CD4-positive, CD25-positive, alpha-beta regulatory T cell (primary cell): ENCODE measurements at regions not wholly inside any gene's neighbourhood (a gene's known extent, or its start where the extent isn't known, plus 50 kb on each side); places are given as distances from the start of the nearest gene placed in this dataset.

Source experiments
- ATAC-seq, 2 donors: fragments of 150-1000 bp; cut with Tn5 transposase; one replicate each; pipeline ENCODE4 v1.10.0; 2021; ENCODE audit warnings: low read depth in 2 of 2, moderate number of reproducible peaks in 2 of 2, moderate library complexity in 1 of 2
- DNase-seq, 3 donors: peaks; one replicate each; pipeline versions ENCODE4 v3.0.0 to v3.0.0-alpha.2; 2012 to 2022; ENCODE audit warnings: mixed read lengths in 1 of 3
- H3K27ac ChIP-seq: one replicate; pipeline ENCODE4 v1.7.0; 2013; ENCODE audit warnings: mild to moderate bottlenecking, low read length; ENCODE audit not compliant: insufficient read depth, poor library complexity, severe bottlenecking
- H3K27me3 ChIP-seq: one replicate; pipeline ENCODE4 v1.7.0; 2013; ENCODE audit warnings: low read length; ENCODE audit not compliant: control insufficient read depth, insufficient read depth
- H3K36me3 ChIP-seq: one replicate; pipeline ENCODE4 v1.7.0; 2013; ENCODE audit warnings: mild to moderate bottlenecking, low read length, moderate library complexity; ENCODE audit not compliant: control insufficient read depth, insufficient read depth
- H3K4me1 ChIP-seq: 2 replicates; pipeline ENCODE4 v1.7.0; 2013; ENCODE audit warnings: mild to moderate bottlenecking, low read length; ENCODE audit not compliant: insufficient read depth, control insufficient read depth, poor library complexity, severe bottlenecking
- H3K4me3 ChIP-seq: one replicate; pipeline ENCODE4 v1.7.0; 2013; ENCODE audit warnings: low read depth, mild to moderate bottlenecking, low read length, moderate library complexity
- H3K9me3 ChIP-seq, 2 experiments: 1 replicate in 1 of 2; 2 replicates in 1 of 2; pipeline ENCODE4 v1.7.0; 2013; ENCODE audit warnings: low read length in 2 of 2, mild to moderate bottlenecking in 1 of 2, moderate library complexity in 1 of 2; ENCODE audit not compliant: control insufficient read depth in 2 of 2
- H3K27ac Mint-ChIP-seq, 3 donors: one replicate each; pipeline ENCODE4 v1.8.0; 2020 to 2022; ENCODE audit warnings: mild to moderate bottlenecking in 3 of 3, mixed read lengths in 3 of 3, moderate library complexity in 2 of 3
- H3K27me3 Mint-ChIP-seq: one replicate; pipeline ENCODE4 v1.8.0; 2022; ENCODE audit warnings: mild to moderate bottlenecking, mixed read lengths
- H3K36me3 Mint-ChIP-seq: one replicate; pipeline ENCODE4 v1.8.0; 2020; ENCODE audit warnings: mixed read lengths
- H3K4me1 Mint-ChIP-seq, 4 donors: one replicate each; pipeline ENCODE4 v1.8.0; 2020 to 2022; ENCODE audit warnings: mixed read lengths in 4 of 4, mild to moderate bottlenecking in 1 of 4
- H3K4me3 Mint-ChIP-seq, 4 donors: one replicate each; pipeline ENCODE4 v1.8.0; 2020 to 2022; ENCODE audit warnings: mild to moderate bottlenecking in 4 of 4, mixed read lengths in 4 of 4, moderate library complexity in 3 of 4
- H3K9me3 Mint-ChIP-seq, 7 donors: one replicate each; pipeline ENCODE4 v1.8.0; 2020 to 2022; ENCODE audit warnings: mixed read lengths in 7 of 7, mild to moderate bottlenecking in 3 of 7, moderate library complexity in 2 of 7

DNA sequence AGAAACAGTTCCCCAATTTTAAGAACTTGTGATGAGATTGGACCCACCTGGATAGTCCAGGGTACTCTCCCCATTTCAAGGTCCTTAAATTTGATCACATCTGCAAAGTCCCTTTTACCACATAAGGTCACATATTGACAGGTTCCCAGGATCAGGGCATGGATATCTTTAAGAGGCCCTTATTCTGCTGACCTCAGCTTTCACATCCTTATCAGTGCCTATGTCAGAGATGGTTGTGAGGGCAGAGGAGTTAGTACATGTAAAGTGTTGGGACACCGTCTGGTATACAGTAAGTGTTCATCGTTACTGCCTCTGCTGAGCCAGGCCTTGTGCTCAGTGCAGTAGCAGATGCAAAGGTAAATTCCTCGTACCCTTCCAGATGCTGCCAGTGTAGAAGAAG lies 375.4 kb upstream of the ASIC2 start:
- H3K36me3 Mint-ChIP-seq = no peaks in the 10 kb centered on the region
- Histone ChIP-seq H3K27ac (no peak overlapping the region), H3K4me1 (peaks cover 13% of the 10 kb centered on the region), H3K4me3 (no peak overlapping the region), H3K27me3 (no peaks in the 10 kb centered on the region), H3K36me3 (no peaks in the 10 kb centered on the region), H3K9me3 (no peaks in the 10 kb centered on the region)
- no peak overlapping the region for H3K4me3 Mint-ChIP-seq
- ATAC-seq (no peak), DNase-seq (no peak)
- H3K27me3 Mint-ChIP-seq = no peaks in the 10 kb centered on the region
- peaks cover 0 to 10% (median 7%) of the 10 kb centered on the region in 4 donors for H3K4me1 Mint-ChIP-seq
- H3K27ac Mint-ChIP-seq = no peak overlapping the region
- H3K9me3 Mint-ChIP-seq = peaks cover 0 to 2% (median 0%) of the 10 kb centered on the region in 7 donors

- Mint-ChIP-seq H3K36me3 (no peaks in the 10 kb centered on the region), H3K27me3 (no peaks in the 10 kb centered on the region), H3K4me3 (no peak overlapping the region), H3K27ac (peak overlapping the region in 1 of 3 donors; percentile 28), H3K4me1 (peaks cover 0 to 10% (median 8%) of the 10 kb centered on the region in 4 donors), H3K9me3 (peaks cover 0 to 2% (median 0%) of the 10 kb centered on the region in 7 donors)
- Histone ChIP-seq H3K27ac (no peak overlapping the region), H3K36me3 (no peaks in the 10 kb centered on the region), H3K4me1 (peaks cover 13% of the 10 kb centered on the region), H3K27me3 (no peaks in the 10 kb centered on the region), H3K4me3 (no peak overlapping the region), H3K9me3 (no peaks in the 10 kb centered on the region)
- DNase-seq (no peak), ATAC-seq (no peak)
Measured at GRCh38 chr17:33671491-33671890, 378.4 kb upstream of the ASIC2 start.

- ATAC-seq (no peak), DNase-seq (peak; percentile 5 to 53 (median 9))
- H3K36me3 Mint-ChIP-seq = no peaks in the 10 kb centered on the region
- peaks cover 0 to 3% (median 0%) of the 10 kb centered on the region in 7 donors for H3K9me3 Mint-ChIP-seq
- H3K4me1 ChIP-seq = no peaks in the 10 kb centered on the region
- no peaks in the 10 kb centered on the region for H3K27me3 Mint-ChIP-seq
- peaks cover 3% of the 10 kb centered on the region for H3K27me3 ChIP-seq
- no peaks in the 10 kb centered on the region for H3K9me3 ChIP-seq
- H3K27ac ChIP-seq = no peak overlapping the region
- H3K27ac Mint-ChIP-seq = no peak overlapping the region
- H3K36me3 ChIP-seq = no peaks in the 10 kb centered on the region
- no peak overlapping the region for H3K4me3 ChIP-seq
- peaks cover 0 to 6% (median 0%) of the 10 kb centered on the region in 4 donors for H3K4me1 Mint-ChIP-seq
- no peak overlapping the region for H3K4me3 Mint-ChIP-seq
Measured at GRCh38 chr17:33674685-33675084, 381.6 kb upstream of the ASIC2 start.

DNA sequence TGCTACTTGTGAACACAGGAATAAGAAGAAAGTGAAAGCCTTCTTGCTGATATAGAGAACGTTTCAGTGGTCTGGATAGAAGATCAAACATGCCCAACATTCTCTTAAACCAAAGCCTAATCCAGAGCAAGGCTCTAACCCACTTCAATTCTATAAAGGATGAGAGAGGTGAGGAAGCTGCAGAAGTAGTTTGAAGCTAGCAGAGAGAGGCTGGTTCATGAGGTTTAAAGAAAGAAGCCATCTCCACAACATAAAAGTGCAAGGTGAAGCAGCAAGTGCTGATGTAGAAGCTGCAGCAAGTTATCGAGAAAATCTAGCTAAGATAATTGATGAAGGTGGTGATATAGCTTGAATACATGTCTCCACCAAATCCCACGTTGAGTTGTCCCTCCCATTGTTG lies 383.3 kb upstream of the ASIC2 start:
- Mint-ChIP-seq H3K9me3 (peaks cover 0 to 2% (median 0%) of the 10 kb centered on the region in 7 donors), H3K4me3 (no peak overlapping the region), H3K27ac (no peak overlapping the region), H3K4me1 (peaks cover 0 to 6% (median 0%) of the 10 kb centered on the region in 4 donors), H3K27me3 (no peaks in the 10 kb centered on the region), H3K36me3 (no peaks in the 10 kb centered on the region)
- H3K4me1 ChIP-seq = no peaks in the 10 kb centered on the region
- no peak overlapping the region for H3K4me3 ChIP-seq
- H3K27ac ChIP-seq = no peak overlapping the region
- H3K36me3 ChIP-seq = no peaks in the 10 kb centered on the region
- no peak for ATAC-seq
- no peak for DNase-seq
- peaks cover 3% of the 10 kb centered on the region for H3K27me3 ChIP-seq
- H3K9me3 ChIP-seq = no peaks in the 10 kb centered on the region

GRCh38 chr17:33679595-33679994 lies 386.5 kb upstream of the ASIC2 start:
- H3K4me3 ChIP-seq = no peak overlapping the region
- no peaks in the 10 kb centered on the region for H3K9me3 ChIP-seq
- peaks cover 3% of the 10 kb centered on the region for H3K27me3 ChIP-seq
- no peaks in the 10 kb centered on the region for H3K27me3 Mint-ChIP-seq
- H3K4me1 Mint-ChIP-seq = peaks cover 0 to 6% (median 0%) of the 10 kb centered on the region in 4 donors
- H3K9me3 Mint-ChIP-seq = peaks cover 0 to 5% (median 0%) of the 10 kb centered on the region in 7 donors
- no peak overlapping the region for H3K27ac ChIP-seq
- no peaks in the 10 kb centered on the region for H3K4me1 ChIP-seq
- no peak overlapping the region for H3K27ac Mint-ChIP-seq
- DNase-seq (no peak), ATAC-seq (no peak)
- H3K4me3 Mint-ChIP-seq = no peak overlapping the region
- H3K36me3 Mint-ChIP-seq = no peaks in the 10 kb centered on the region
- no peaks in the 10 kb centered on the region for H3K36me3 ChIP-seq

DNA sequence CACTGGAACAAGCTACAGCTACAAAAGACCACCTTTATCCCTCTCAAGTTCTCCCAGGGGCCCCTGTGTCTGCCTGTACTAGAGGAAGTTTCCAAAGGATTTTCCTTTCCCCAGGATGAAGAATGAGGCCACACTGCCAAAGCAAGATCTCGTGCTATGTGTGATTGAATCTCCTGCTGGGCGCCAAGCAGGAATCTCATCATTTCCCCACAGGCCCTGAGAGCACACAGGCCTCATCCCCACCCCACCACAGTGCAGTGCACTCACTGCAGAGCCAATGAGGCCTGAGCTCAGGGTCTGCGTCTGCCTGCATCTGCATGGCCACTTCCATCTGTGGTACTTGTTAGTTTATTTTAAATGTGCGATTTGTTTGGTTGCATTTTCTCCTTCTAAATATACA lies 387.4 kb upstream of the ASIC2 start:
- H3K27ac Mint-ChIP-seq = no peak overlapping the region

GRCh38 chr17:33682599-33682998 lies 389.5 kb upstream of the ASIC2 start:
- Mint-ChIP-seq H3K4me3 (no peak overlapping the region), H3K36me3 (no peaks in the 10 kb centered on the region), H3K27me3 (no peaks in the 10 kb centered on the region), H3K27ac (no peak overlapping the region), H3K9me3 (peaks cover 0 to 3% (median 0%) of the 10 kb centered on the region in 7 donors), H3K4me1 (peaks cover 0 to 2% (median 0%) of the 10 kb centered on the region in 4 donors)
- no peaks in the 10 kb centered on the region for H3K27me3 ChIP-seq
- H3K9me3 ChIP-seq = no peaks in the 10 kb centered on the region
- H3K27ac ChIP-seq = no peak overlapping the region
- ATAC-seq (no peak), DNase-seq (no peak)
- H3K4me3 ChIP-seq = no peak overlapping the region
- no peaks in the 10 kb centered on the region for H3K36me3 ChIP-seq
- no peaks in the 10 kb centered on the region for H3K4me1 ChIP-seq

More for the DNA sequence above, 387.4 kb upstream of the ASIC2 start:
- peaks cover 0 to 6% (median 0%) of the 10 kb centered on the region in 4 donors for H3K4me1 Mint-ChIP-seq
- no peaks in the 10 kb centered on the region for H3K9me3 ChIP-seq
- H3K36me3 Mint-ChIP-seq = no peaks in the 10 kb centered on the region
- ATAC-seq (no peak), DNase-seq (no peak)
- no peaks in the 10 kb centered on the region for H3K27me3 Mint-ChIP-seq
- no peak overlapping the region for H3K4me3 ChIP-seq
- no peaks in the 10 kb centered on the region for H3K36me3 ChIP-seq
- H3K4me1 ChIP-seq = no peaks in the 10 kb centered on the region
- peaks cover 0 to 5% (median 0%) of the 10 kb centered on the region in 7 donors for H3K9me3 Mint-ChIP-seq
- H3K4me3 Mint-ChIP-seq = no peak overlapping the region
- peaks cover 3% of the 10 kb centered on the region for H3K27me3 ChIP-seq
- H3K27ac ChIP-seq = no peak overlapping the region

- no peak overlapping the region for H3K27ac Mint-ChIP-seq
- no peaks in the 10 kb centered on the region for H3K4me1 ChIP-seq
- H3K36me3 ChIP-seq = no peaks in the 10 kb centered on the region
- ATAC-seq (no peak), DNase-seq (no peak)
- H3K27me3 Mint-ChIP-seq = no peaks in the 10 kb centered on the region
- no peak overlapping the region for H3K4me3 ChIP-seq
- no peaks in the 10 kb centered on the region for H3K9me3 ChIP-seq
- H3K4me1 Mint-ChIP-seq = no peaks in the 10 kb centered on the region
- no peaks in the 10 kb centered on the region for H3K36me3 Mint-ChIP-seq
- peaks cover 2% of the 10 kb centered on the region for H3K27me3 ChIP-seq
- H3K27ac ChIP-seq = no peak overlapping the region
- H3K9me3 Mint-ChIP-seq = peaks cover 0 to 3% (median 0%) of the 10 kb centered on the region in 7 donors
- no peak overlapping the region for H3K4me3 Mint-ChIP-seq
Measured at GRCh38 chr17:33684735-33685134, 391.6 kb upstream of the ASIC2 start.
